NB4 (cell line): ENCODE measurements at regions not wholly inside any gene's neighbourhood (a gene's known extent, or its start where the extent isn't known, plus 50 kb on each side); places are given as distances from the start of the nearest gene placed in this dataset.

ENCODE experiments used
- CTCF ChIP-seq: IDR thresholded peaks from one replicate; pipeline ENCODE4 v1.5.1; 2012; ENCODE audit warnings: low read depth, low read length
- POLR2A ChIP-seq: IDR thresholded peaks from 2 replicates; pipeline ENCODE4 v1.6.1; 2011; ENCODE audit warnings: mild to moderate bottlenecking; ENCODE audit not compliant: insufficient read length; ENCODE audit errors: extremely low read depth

GRCh38 chr4:187550256-187550950 lies 445.2 kb upstream of the ZFP42 start:
- TF ChIP-seq CTCF (no peak), POLR2A (no peak)
